SK-N-SH treated with all-trans-retinoic acid at 6 μM for 48 hours (cell line): ENCODE measurements at regions not wholly inside any gene's neighbourhood (a gene's known extent, or its start where the extent isn't known, plus 50 kb on each side); places are given as distances from the start of the nearest gene placed in this dataset.
A peak's percentile ranks its signal among the peaks of the same experiment; 100 is the strongest.

Experiments
- ATAC-seq: fragments of 200-7000 bp; cut with Tn5 transposase; 3 replicates; pipeline ENCODE4 v1.9.1; 2020; ENCODE audit warnings: mild to moderate bottlenecking, moderate library complexity
- CSDC2 ChIP-seq: fragments of 250-450 bp; sonication (Bioruptor Pico); IDR thresholded peaks from 2 replicates; pipeline ENCODE4 v1.5.0; 2020; ENCODE audit warnings: mild to moderate bottlenecking, moderate library complexity
- GLIS3 ChIP-seq: fragments of 250-450 bp; sonication (Bioruptor Pico); IDR thresholded peaks from 2 replicates; pipeline ENCODE4 v1.5.0; 2020; ENCODE audit warnings: mild to moderate bottlenecking, moderate library complexity
- POU6F1 ChIP-seq: fragments of 250-450 bp; sonication (Bioruptor Pico); IDR thresholded peaks from 2 replicates; pipeline ENCODE4 v1.8.0; 2021; ENCODE audit warnings: low read depth, mild to moderate bottlenecking, moderate library complexity, borderline replicate concordance
- RARB ChIP-seq: fragments of 250-450 bp; sonication (Bioruptor Pico); IDR thresholded peaks from 2 replicates; pipeline ENCODE4 v1.8.0; 2021; ENCODE audit warnings: mild to moderate bottlenecking, moderate library complexity
- SNAI2 ChIP-seq: fragments of 250-450 bp; sonication (Bioruptor Pico); IDR thresholded peaks from 2 replicates; pipeline ENCODE4 v1.5.0; 2020; ENCODE audit warnings: mild to moderate bottlenecking, moderate library complexity
- TCF4 ChIP-seq: fragments of 250-450 bp; sonication (Bioruptor Pico); IDR thresholded peaks from 2 replicates; pipeline ENCODE4 v1.8.0; 2021; ENCODE audit warnings: mild to moderate bottlenecking, moderate library complexity, borderline replicate concordance
- TOX ChIP-seq: fragments of 250-450 bp; sonication (Bioruptor Pico); IDR thresholded peaks from 2 replicates; pipeline ENCODE4 v1.8.0; 2021; ENCODE audit warnings: mild to moderate bottlenecking, moderate library complexity, borderline replicate concordance
- TSHZ2 ChIP-seq: fragments of 250-450 bp; sonication (Bioruptor Pico); IDR thresholded peaks from 2 replicates; pipeline ENCODE4 v1.5.0; 2020; ENCODE audit warnings: mild to moderate bottlenecking, moderate library complexity
- ZC3H10 ChIP-seq: fragments of 250-450 bp; sonication (Bioruptor Pico); IDR thresholded peaks from 2 replicates; pipeline ENCODE4 v1.5.1; 2021; ENCODE audit warnings: mild to moderate bottlenecking, moderate library complexity
- ZFP3 ChIP-seq: fragments of 250-450 bp; sonication (Bioruptor Pico); IDR thresholded peaks from 2 replicates; pipeline ENCODE4 v1.5.0; 2020; ENCODE audit warnings: mild to moderate bottlenecking, moderate library complexity
- ZFP30 ChIP-seq: fragments of 450-650 bp; formaldehyde crosslinking; IDR thresholded peaks from 2 replicates; pipeline ENCODE4 v1.5.0; 2022; ENCODE audit warnings: mild to moderate bottlenecking, moderate library complexity
- ZNF565 ChIP-seq: fragments of 450-650 bp; formaldehyde crosslinking; conservative IDR thresholded peaks from 2 replicates; pipeline ENCODE4 v1.5.0; 2020; ENCODE audit warnings: low read depth, mild to moderate bottlenecking, moderate library complexity
- ZNF70 ChIP-seq: fragments of 450-650 bp; formaldehyde crosslinking; IDR thresholded peaks from 2 replicates; pipeline ENCODE4 v1.5.0; 2020; ENCODE audit warnings: mild to moderate bottlenecking, moderate library complexity
- ZNF8 ChIP-seq: fragments of 450-650 bp; formaldehyde crosslinking; IDR thresholded peaks from 2 replicates; pipeline ENCODE4 v1.5.0; 2020; ENCODE audit warnings: mild to moderate bottlenecking, moderate library complexity
- TF ChIP-seq, protein P1 (sequence below): fragments of 250-450 bp; sonication (Bioruptor Pico); IDR thresholded peaks from 2 replicates; pipeline ENCODE4 v1.5.1; 2020; ENCODE audit warnings: low read depth, mild to moderate bottlenecking, moderate library complexity
- TF ChIP-seq, protein P2 (sequence below): fragments of 250-450 bp; sonication (Bioruptor Pico); IDR thresholded peaks from 2 replicates; pipeline ENCODE4 v1.8.0; 2020; ENCODE audit warnings: mild to moderate bottlenecking, moderate library complexity, borderline replicate concordance

DNA sequence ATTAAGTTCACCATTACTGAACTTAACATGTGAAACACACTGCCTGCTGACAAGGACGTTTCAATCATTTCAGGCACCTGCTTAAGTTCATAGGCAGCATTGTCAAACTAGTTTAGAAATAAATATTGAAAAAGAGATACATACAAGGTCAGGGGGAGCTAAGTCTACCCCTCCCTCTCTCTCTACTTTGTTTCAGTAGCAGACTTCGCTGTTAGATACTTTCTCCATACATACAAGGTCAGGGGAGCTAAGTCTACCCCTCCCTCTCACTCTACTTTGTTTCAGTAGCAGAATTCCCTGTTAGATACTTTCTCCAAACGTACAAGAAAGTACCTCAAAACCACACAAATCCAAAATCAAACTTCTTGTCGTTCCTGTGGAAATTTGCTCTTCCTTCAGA lies 387.4 kb upstream of the PDE4D start:
- no peak for ATAC-seq
- TF ChIP-seq GLIS3 (CRISPR knock-in tag) (no peak), POU6F1 (no peak), TOX (no peak), ZFP30 (CRISPR knock-in tag) (no peak), ZC3H10 (no peak), CSDC2 (CRISPR knock-in tag) (no peak)
- TF ChIP-seq, protein P1, sequence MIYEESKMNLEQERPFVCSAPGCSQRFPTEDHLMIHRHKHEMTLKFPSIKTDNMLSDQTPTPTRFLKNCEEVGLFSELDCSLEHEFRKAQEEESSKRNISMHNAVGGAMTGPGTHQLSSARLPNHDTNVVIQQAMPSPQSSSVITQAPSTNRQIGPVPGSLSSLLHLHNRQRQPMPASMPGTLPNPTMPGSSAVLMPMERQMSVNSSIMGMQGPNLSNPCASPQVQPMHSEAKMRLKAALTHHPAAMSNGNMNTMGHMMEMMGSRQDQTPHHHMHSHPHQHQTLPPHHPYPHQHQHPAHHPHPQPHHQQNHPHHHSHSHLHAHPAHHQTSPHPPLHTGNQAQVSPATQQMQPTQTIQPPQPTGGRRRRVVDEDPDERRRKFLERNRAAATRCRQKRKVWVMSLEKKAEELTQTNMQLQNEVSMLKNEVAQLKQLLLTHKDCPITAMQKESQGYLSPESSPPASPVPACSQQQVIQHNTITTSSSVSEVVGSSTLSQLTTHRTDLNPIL (CRISPR knock-in tag), result no peak

- no peak for ATAC-seq
- TF ChIP-seq POU6F1, result no peak
- no peak for TF ChIP-seq TCF4 (CRISPR knock-in tag)
- TF ChIP-seq ZNF8, result no peak
- no peak for TF ChIP-seq ZNF565
- no peak for TF ChIP-seq RARB (CRISPR knock-in tag)
- no peak for TF ChIP-seq TSHZ2
- TF ChIP-seq SNAI2 (CRISPR knock-in tag), result no peak
- TF ChIP-seq, protein P2, sequence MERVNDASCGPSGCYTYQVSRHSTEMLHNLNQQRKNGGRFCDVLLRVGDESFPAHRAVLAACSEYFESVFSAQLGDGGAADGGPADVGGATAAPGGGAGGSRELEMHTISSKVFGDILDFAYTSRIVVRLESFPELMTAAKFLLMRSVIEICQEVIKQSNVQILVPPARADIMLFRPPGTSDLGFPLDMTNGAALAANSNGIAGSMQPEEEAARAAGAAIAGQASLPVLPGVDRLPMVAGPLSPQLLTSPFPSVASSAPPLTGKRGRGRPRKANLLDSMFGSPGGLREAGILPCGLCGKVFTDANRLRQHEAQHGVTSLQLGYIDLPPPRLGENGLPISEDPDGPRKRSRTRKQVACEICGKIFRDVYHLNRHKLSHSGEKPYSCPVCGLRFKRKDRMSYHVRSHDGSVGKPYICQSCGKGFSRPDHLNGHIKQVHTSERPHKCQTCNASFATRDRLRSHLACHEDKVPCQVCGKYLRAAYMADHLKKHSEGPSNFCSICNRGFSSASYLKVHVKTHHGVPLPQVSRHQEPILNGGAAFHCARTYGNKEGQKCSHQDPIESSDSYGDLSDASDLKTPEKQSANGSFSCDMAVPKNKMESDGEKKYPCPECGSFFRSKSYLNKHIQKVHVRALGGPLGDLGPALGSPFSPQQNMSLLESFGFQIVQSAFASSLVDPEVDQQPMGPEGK (CRISPR knock-in tag), result no peak
Measured at GRCh38 chr5:60277941-60278340, 384.4 kb upstream of the PDE4D start.

DNA sequence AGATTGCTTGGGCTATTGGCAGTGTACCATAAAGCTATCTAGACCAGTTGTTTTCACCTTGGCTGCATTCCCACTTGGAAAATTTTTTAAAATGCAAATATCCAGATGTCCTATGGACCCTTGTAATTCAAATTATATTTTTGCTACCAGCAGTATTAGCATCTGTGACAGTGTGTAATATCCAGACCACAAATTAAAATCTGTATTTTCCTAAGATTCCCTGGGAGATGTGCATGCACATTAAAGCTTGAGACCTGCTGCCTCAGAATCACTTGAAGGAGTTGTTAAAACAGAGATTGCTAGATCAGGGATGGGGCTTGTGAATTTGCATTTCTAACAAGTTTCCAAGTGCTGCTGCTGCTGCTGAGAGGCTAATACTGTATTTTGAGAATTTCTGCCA lies 381.2 kb upstream of the PDE4D start:
- peak; percentile 74 for ATAC-seq
- TF ChIP-seq TCF4 (CRISPR knock-in tag) (peak; percentile 78; the same call in 1 of the 2 replicates), POU6F1 (no peak), ZNF8 (no peak), TOX (no peak), TSHZ2 (peak; percentile 28; the same call in 1 of the 2 replicates), ZFP3 (CRISPR knock-in tag) (no peak), GLIS3 (CRISPR knock-in tag) (no peak), ZNF70 (no peak)
- TF ChIP-seq, all 23 proteins: peak for 2
